ENCODE measurements at regions not wholly inside any gene's neighbourhood (a gene's known extent, or its start where the extent isn't known, plus 50 kb on each side); places are given as distances from the start of the nearest gene placed in this dataset.
"Not testable (repeated sequence)": the region's sequence is repeated elsewhere in the genome, so short reads cannot be mapped to it uniquely, and the experiment has no call there.

GRCh38 chr6:91941838-91942237 lies 1355.0 kb upstream of the MAP3K7 start:
- no peak for DNase-seq (ENCODE audit: low read depth, low spot score)

- no peak for DNase-seq (ENCODE audit: low read depth, low spot score)
These were observed 1353.9 kb upstream of the MAP3K7 start for GRCh38 chr6:91940801-91941200.

- DNase-seq (ENCODE audit: low read depth, low spot score) = no peak
These were observed 1340.0 kb upstream of the MAP3K7 start for GRCh38 chr6:91926827-91927226.

DNA sequence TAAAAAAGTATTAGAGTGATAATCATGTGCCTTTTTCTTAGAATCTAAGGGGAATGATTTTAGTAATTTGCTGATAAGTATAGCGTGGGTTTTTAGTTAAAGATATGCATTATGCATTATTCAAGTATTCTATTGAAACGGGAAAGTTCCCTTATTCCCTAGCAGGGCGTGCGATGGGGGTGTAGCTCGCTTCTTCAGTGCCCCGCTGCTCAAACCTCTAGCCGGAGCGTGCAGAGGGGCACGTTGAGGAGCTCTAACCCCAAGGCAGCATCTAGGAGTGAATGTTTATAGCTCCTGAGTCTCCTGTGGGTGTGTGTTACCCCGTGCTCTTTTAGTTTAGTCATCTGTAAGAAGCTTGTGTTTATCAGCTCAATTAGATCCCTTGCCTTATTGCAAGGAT lies 1339.5 kb upstream of the MAP3K7 start:
- DNase-seq (ENCODE audit: low read depth, low spot score) = no peak

DNA sequence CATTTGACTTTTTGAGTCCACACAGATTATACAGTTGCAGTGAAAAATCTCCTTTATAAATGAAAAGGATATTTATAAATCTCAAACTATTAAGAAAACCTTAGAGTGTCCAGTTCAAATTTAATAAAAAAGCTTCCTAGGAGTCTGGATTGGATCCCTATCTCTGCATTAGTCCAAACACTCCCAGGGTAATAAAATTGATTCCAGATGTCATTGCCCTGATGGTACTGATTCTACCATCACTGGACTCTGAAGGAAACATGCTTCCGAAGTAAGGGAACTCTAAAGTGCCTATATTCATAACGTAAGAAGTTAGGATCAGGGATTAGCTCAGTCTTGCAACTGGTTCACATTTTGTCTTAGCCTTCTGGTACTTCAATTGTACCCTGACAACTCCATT lies 1325.1 kb upstream of the MAP3K7 start:
- no peak for DNase-seq (ENCODE audit: low read depth, low spot score)

- no peak for DNase-seq (ENCODE audit: low read depth, low spot score)
These were observed 1317.8 kb upstream of the MAP3K7 start for GRCh38 chr6:91904586-91905164.

GRCh38 chr6:91895599-91896285 lies 1308.9 kb upstream of the MAP3K7 start:
- peak; percentile 59 for DNase-seq (ENCODE audit: low read depth, low spot score)

DNA sequence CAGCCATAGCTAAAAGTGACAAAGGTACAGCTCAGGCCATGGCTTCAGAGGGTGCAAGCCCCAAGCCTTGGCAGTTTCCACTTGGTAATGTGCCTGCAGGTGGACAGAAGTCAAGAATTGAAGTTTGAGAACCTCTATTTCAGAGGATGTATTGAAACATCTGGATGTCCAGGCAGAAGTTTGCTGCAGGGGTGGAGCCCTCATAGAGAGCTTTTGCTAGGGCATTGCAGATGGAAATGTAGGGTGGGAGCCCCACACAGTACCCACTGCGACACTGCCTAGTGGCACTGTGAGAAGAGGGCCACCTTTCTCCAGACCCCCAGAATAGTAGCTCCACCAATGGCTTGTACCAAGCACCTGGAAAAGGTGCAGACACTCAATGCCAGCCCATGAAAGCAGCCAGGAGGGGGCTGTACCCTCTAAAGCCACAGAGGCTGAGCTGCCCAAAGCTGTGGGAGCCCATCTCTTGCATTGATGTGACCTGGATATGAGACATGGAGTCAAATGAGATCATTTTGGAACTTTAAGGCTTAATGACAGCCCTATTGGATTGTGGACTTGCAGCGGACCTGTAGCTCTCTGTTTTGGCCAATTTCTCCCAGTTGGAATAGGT lies 1299.4 kb upstream of the MAP3K7 start:
- no peak for DNase-seq (ENCODE audit: low read depth, low spot score)

- not testable (repeated sequence) for DNase-seq (ENCODE audit: low read depth, low spot score)
These were observed 1294.9 kb upstream of the MAP3K7 start for GRCh38 chr6:91881791-91882190.

GRCh38 chr6:91879386-91879995 lies 1292.6 kb upstream of the MAP3K7 start:
- no peak for DNase-seq (ENCODE audit: low read depth, low spot score)

- DNase-seq (ENCODE audit: low read depth, low spot score) = no peak
These were observed 1291.1 kb upstream of the MAP3K7 start for GRCh38 chr6:91877994-91878393.

GRCh38 chr6:91874971-91875370 lies 1288.1 kb upstream of the MAP3K7 start:
- DNase-seq (ENCODE audit: low read depth, low spot score) = no peak

GRCh38 chr6:91868539-91869202 lies 1281.8 kb upstream of the MAP3K7 start:
- DNase-seq (ENCODE audit: low read depth, low spot score) = no peak

DNA sequence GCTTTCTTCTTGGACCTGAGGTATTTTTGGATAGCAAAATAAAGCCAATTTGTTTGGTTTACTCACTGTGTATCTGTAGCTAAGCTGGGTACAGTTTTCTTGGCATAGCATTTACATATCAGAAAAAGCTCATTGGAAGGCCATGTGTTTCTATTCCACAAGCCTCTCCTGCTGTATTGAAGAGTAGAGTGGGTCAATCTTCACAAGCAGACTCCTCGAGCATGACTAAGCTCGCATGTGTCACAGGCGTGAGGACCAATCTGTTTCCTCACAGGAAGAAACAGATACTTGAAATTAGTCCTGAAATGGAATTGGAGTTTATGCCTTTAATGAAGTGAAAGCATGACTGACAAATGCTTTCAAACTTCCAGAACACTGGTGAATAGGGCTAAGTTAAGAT lies 1279.0 kb upstream of the MAP3K7 start:
- no peak for DNase-seq (ENCODE audit: low read depth, low spot score)

DNA sequence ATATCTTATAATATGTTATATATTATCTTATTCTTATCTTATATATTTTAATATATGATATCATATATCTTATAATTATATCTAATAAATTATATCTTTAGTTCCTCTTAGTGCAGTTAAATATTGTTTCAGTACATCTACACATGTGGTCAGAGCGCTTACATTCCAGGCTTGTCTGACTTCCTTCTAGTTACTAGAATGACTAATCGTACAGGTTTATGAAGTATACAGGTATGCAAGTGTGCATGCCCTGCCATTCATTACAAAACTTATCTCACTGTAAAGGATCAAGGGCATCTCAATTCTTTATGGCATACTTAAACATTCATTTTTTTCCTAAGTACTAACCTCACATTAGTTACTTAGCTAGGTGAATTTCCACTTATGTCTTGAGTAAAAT lies 1278.0 kb upstream of the MAP3K7 start:
- DNase-seq (ENCODE audit: low read depth, low spot score) = no peak

- DNase-seq (ENCODE audit: low read depth, low spot score) = peak; percentile 59
These were observed 1273.9 kb upstream of the MAP3K7 start for GRCh38 chr6:91860541-91861335.

- no peak for DNase-seq (ENCODE audit: low read depth, low spot score)
These were observed 1265.4 kb upstream of the MAP3K7 start for GRCh38 chr6:91852252-91852651.

DNA sequence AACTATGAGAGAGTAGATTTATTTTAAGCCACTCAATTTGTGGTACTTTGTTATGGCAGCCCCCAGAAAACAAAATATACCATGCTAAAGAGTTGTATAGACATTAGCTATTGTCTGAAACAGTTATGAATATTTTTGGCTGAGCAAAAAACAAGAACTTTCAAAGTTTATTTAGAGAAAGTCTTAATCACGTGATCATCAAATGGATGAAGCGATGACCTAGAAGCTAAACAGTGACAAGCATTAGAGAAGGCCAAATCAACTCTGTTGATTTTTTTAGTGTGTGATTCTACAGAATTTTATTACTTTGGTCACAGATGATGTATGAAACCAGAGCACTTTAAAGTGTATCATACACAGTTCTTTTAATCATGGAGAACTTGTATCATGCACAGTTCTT lies 1247.9 kb upstream of the MAP3K7 start:
- no peak for DNase-seq (ENCODE audit: low read depth, low spot score)

DNA sequence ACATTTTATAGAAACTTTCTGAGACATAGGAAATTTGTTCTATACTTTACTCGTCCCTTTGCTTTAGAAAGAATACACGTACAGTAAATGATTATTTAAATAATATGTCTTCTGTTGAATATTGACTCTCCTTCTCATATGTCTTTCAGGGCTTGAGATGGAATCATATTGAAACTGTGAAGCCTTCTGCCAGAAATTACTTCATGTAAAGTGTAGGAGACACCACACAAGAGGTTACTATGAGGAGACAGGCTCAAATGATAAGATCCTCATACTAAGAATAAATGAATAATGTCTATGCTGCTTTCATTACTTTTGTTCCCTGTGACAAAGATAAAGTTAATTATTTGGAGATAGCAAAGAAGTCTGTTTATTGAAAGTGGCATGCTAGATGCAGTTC lies 1240.3 kb upstream of the MAP3K7 start:
- no peak for DNase-seq (ENCODE audit: low read depth, low spot score)

DNA sequence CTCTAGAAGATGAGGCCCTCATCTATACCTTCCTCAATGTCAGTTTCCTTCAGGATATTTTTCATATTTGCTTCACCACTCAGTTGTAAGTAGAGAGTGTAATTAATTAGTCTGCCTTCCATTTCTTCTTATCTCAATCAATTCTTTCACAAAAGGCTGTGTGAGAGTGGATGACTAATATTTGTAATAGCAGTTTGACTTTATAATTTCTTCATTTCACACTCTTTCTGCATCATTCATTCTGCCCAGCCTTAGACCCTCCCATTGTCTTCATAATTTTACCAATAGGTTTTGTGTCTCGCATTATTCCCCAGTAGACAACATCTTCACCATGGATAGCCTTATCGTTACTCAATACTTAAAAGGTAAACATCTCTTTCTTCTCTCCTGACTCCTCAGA lies 1239.3 kb upstream of the MAP3K7 start:
- DNase-seq (ENCODE audit: low read depth, low spot score) = no peak

DNA sequence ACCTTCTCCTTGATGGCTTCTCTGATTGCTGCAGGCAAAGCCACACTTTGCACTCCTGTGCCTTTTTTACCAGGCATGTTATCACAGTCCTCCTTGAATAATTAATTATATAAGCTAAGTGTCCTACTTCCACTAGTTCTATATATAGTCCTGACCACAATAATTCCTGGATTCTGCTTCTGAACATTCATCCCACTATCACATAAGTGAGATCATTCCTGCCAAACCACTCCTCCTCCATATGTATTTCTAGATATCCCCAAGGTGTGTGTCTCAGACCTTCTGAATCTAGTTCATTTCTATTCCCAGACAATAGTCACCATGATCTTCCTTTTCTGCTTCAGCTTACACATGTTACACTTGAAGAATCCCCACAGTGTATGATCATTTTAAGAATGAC lies 1237.5 kb upstream of the MAP3K7 start:
- no peak for DNase-seq (ENCODE audit: low read depth, low spot score)

- no peak for DNase-seq (ENCODE audit: low read depth, low spot score)
These were observed 1235.7 kb upstream of the MAP3K7 start for GRCh38 chr6:91822581-91822980.
